Tibial nerve (tissue), 4 donors: ENCODE measurements at regions not wholly inside any gene's neighbourhood (a gene's known extent, or its start where the extent isn't known, plus 50 kb on each side); places are given as distances from the start of the nearest gene placed in this dataset.

ENCODE experiments used
- EP300 ChIP-seq, 2 donors: sonication (generic); formaldehyde crosslinking; IDR thresholded peaks; one replicate each; pipeline ENCODE4 v1.6.1; 2017; ENCODE audit warnings: antibody characterized with exemption in 2 of 2, mild to moderate bottlenecking in 1 of 2
- POLR2A ChIP-seq, 2 donors: fragments of 450-650 bp; IDR thresholded peaks; one replicate each; pipeline ENCODE4 v1.6.1; 2017; ENCODE audit warnings: antibody characterized with exemption in 2 of 2, mild to moderate bottlenecking in 2 of 2, moderate library complexity in 2 of 2
- TF ChIP-seq, protein P1 (sequence below), 5 experiments: fragments of 200-600 bp in 3 of 5; fragments of 450-650 bp in 2 of 5; sonication (generic) in 3 of 5; IDR thresholded peaks; one replicate each; pipeline ENCODE4 v1.5.1; 2016 to 2019; ENCODE audit warnings: antibody characterized with exemption in 5 of 5, mild to moderate bottlenecking in 3 of 5, moderate library complexity in 2 of 5

DNA sequence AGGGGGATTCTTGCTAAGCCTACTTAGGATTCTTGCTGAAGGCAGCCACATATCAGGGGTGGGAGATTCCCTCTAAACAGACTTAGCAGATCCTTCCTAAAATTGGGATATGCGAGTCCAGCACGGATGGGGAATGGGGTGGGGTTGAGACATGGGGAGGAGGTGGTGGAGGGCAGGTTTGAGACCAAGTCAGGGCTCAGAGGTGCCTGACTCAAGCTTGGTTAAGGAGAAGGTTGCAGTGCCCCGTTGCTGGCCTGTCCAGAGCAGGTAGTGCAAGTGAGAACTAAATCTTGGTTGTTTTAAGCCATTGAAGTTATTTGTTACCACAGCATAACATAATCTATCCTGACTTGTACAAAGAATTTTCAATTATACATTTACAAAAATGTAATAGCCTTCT is 359.7 kb downstream of the AACS start:
- TF ChIP-seq POLR2A (IDR thresholded peaks at IDR 0.05): no peak
- TF ChIP-seq, protein P1, sequence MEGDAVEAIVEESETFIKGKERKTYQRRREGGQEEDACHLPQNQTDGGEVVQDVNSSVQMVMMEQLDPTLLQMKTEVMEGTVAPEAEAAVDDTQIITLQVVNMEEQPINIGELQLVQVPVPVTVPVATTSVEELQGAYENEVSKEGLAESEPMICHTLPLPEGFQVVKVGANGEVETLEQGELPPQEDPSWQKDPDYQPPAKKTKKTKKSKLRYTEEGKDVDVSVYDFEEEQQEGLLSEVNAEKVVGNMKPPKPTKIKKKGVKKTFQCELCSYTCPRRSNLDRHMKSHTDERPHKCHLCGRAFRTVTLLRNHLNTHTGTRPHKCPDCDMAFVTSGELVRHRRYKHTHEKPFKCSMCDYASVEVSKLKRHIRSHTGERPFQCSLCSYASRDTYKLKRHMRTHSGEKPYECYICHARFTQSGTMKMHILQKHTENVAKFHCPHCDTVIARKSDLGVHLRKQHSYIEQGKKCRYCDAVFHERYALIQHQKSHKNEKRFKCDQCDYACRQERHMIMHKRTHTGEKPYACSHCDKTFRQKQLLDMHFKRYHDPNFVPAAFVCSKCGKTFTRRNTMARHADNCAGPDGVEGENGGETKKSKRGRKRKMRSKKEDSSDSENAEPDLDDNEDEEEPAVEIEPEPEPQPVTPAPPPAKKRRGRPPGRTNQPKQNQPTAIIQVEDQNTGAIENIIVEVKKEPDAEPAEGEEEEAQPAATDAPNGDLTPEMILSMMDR (IDR thresholded peaks at IDR 0.05): no peak
- TF ChIP-seq EP300 (IDR thresholded peaks at IDR 0.05): no peak
